Uterus (tissue), 2 donors: ENCODE measurements at regions not wholly inside any gene's neighbourhood (a gene's known extent, or its start where the extent isn't known, plus 50 kb on each side); places are given as distances from the start of the nearest gene placed in this dataset.

Experiments
- POLR2A ChIP-seq, 2 donors: fragments of 450-650 bp; IDR thresholded peaks; one replicate each; pipeline ENCODE4 v1.6.1; 2016; ENCODE audit warnings: antibody characterized with exemption in 2 of 2, mild to moderate bottlenecking in 1 of 2, moderate library complexity in 1 of 2
- TF ChIP-seq, protein P1 (sequence below), 4 experiments: fragments of 200-600 bp in 2 of 4; fragments of 450-650 bp in 2 of 4; sonication (generic) in 2 of 4; IDR thresholded peaks; one replicate each; pipeline ENCODE4 v1.5.1; 2016 to 2019; ENCODE audit warnings: antibody characterized with exemption in 4 of 4, mild to moderate bottlenecking in 2 of 4, moderate library complexity in 1 of 4

- TF ChIP-seq, protein P1, sequence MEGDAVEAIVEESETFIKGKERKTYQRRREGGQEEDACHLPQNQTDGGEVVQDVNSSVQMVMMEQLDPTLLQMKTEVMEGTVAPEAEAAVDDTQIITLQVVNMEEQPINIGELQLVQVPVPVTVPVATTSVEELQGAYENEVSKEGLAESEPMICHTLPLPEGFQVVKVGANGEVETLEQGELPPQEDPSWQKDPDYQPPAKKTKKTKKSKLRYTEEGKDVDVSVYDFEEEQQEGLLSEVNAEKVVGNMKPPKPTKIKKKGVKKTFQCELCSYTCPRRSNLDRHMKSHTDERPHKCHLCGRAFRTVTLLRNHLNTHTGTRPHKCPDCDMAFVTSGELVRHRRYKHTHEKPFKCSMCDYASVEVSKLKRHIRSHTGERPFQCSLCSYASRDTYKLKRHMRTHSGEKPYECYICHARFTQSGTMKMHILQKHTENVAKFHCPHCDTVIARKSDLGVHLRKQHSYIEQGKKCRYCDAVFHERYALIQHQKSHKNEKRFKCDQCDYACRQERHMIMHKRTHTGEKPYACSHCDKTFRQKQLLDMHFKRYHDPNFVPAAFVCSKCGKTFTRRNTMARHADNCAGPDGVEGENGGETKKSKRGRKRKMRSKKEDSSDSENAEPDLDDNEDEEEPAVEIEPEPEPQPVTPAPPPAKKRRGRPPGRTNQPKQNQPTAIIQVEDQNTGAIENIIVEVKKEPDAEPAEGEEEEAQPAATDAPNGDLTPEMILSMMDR (IDR thresholded peaks at IDR 0.05): no peak
- no peak for TF ChIP-seq POLR2A (IDR thresholded peaks at IDR 0.05)
These were observed 286.8 kb upstream of the UGT8 start for GRCh38 chr4:114311787-114312186.
